IPS-NIHi11 (cell line): ENCODE measurements at regions not wholly inside any gene's neighbourhood (a gene's known extent, or its start where the extent isn't known, plus 50 kb on each side); places are given as distances from the start of the nearest gene placed in this dataset.
"Not testable (repeated sequence)": the region's sequence is repeated elsewhere in the genome, so short reads cannot be mapped to it uniquely, and the experiment has no call there.

Experiments
- DNase-seq: peaks from one replicate; pipeline ENCODE4 v3.0.0; 2012; ENCODE audit warnings: mixed read lengths, low spot score

DNA sequence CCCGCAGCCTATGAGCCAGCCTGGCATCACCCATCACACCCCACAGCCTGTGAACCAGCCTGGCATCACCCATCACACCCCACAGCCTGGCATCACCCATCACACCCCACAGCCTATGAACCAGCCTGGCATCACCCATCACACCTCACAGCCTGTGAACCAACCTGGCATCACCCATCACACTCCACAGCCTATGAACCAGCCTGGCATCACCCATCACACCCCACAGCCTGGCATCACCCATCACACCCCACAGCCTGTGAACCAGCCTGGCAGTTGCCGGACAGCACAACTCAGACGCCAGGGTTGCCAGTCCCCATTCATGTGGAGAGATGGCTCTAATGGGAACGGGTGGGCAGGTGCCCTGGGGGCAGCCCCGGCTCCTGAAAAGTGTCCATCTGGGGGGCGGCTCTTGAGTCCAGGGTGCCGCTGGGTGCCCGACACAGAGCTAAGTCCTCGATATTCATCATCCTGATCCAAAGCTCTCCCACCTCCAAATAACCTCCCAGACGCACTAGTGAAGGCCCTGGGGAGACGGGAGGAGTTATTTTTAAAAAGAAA lies 116.9 kb upstream of the AFDN start:
- DNase-seq: not testable (repeated sequence)

DNA sequence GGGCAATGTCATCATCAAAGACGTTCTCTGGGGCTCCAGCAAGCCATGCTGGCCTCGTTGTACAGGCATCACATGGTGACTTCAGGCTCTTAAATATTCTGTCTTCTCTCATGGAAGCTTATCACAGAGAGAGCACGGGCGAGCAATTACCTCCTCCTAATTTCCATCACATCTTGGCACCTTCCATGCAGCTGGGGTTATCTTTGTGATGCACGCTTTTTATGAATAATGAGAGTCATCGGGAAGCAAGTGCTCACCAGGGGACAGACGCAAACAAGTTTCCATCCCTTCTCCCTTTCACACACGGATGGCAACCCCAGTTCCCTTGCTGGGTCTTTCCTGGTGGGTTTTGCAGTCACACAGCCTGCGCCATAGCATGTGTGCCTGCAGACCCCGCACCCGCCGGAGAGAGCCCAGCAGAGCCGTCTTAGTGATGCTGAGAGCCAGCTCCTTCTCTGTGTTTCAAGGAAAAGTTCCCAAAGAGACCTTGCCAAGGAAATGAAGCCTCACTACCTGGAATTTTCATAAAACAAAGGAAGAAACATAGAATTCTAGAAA lies 116.3 kb upstream of the AFDN start:
- DNase-seq: no peak

DNA sequence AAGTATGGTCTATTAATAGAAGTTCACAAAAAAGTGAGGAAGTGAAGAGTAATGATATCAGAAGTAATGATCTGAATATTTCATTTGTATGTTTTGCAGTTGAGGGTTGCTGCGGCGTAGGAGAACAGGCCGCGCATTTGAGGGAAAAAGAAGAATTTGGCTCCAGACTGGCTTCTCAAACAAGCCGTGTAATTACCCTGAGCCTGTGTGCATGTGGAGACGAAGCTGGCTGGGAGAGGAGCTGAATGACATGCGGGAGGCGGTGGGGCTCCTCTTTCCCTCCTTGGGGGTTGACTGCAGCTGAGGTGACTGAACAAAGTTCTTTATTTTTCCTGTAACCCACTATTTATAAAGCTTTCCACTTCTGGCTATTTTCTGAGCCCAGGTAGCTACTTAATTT lies 115.5 kb upstream of the AFDN start:
- DNase-seq: no peak

DNA sequence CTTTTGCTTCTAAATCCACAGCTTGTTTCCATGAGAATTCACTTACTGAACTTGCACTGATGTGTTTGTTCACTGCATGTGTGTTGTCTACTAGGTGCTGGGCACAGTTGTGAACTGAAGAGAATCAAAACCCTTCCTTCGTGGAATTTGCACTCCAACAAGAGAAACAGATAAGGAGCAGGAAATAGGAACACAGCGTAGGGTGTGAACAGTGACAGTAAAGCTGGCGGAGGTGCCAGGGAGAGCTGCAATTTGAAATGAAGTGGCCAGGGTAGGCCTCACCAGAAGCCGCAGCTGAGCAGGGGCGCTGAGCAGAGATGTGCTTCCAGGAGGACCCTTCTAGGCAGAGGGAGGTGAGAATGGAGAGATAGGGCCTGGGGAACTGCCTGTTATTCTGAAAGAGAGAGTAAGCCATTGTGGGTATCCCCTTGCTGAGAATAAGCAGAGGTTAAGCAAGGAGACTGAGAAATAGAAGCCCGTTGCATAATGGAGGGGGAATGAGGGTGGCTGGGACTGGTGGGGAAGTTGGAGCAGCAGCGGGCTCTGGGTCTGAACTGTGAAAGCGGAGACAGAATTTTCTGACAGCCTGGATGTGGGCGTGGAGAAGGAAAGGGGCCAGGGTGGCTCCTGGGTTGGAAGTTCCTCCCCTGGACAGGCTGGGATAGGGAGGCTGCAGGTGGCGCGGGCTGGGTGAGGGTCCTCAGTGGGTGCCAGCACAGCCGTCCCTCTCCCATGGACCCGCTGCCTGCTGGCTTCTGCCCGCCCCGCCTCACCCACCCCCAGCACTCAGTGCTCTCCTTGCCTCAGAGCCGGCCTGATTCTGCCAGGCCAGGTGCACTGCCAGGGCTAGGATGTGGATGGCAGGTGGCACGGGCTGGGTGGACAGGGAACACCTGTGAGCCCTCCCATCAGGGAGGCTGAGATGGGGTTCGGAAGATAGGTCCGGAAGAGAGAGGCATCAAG lies 114.7 kb upstream of the AFDN start:
- DNase-seq: no peak

DNA sequence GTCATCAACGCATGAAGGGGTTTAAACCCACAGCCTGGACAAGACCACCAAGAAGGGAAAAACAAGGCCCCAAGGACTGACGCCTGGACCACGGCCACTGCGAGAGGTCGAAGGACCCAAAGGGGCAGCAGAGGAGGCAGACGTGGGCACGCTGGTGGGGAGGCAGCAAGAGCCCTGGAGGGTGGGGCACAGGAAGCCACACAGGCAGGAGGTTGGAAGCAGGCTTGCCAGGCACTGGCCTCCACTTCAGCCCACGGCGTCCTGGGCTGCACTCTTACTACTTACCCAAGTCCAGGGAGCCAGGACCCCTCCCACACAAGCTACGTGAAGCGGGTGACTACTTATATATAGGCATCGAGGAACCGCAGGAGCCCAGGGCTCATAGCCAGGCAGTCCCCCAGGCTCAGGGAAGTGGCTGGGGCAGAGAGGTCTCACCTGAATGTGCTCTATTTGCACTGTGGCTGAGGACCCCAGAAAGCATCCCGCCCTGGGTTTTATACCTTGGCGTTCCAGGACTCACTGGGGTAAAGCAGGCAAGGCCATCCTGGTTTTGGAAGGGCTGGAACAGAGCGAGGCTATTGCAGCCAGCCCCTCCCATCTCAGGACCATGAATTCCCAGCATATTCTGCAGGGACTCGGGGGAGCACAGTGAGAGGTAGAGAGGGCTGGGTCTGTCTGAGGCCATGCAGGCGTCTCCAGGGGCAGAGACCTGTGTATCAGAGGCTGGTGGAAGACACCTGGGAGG lies 113.8 kb upstream of the AFDN start:
- DNase-seq: no peak

DNA sequence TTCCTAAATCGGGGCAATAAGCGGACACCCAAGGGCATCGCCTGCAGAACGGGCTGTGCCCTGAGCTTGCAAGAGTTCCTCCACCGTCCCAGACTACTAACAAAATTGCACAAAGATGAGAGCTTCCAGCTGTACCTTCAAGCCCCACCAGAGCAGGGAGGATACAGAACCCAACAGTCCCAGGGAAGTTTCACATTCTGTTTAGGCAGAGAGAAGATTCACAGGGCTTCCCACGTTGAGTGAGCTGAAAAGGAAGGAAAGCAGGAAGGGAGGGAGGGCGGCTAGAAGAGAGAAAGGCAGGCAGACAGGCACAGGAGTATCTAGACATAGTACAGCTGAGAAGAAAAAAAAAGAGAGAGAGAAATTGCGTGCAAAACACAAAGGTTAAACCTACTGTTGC lies 112.6 kb upstream of the AFDN start:
- DNase-seq: no peak

DNA sequence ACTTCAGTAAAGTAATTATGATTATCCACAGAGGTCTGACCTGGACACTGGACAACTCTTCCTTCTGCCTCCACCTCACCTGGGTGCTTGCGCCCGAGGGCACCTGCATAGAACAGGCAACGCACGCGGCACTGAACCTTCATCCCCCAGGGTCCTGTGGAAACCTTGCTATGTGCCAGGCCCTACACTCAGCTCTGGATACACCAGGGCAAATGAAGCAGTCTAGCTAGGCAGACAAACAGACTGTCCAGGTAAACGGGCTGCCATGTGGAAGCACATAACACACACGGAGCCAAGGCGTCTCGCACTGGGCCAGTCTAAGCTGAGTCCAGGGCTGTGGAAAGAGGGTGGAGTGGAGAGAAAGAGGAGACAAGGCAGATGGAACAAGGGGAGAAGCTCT lies 109.3 kb upstream of the AFDN start:
- no peak for DNase-seq

DNA sequence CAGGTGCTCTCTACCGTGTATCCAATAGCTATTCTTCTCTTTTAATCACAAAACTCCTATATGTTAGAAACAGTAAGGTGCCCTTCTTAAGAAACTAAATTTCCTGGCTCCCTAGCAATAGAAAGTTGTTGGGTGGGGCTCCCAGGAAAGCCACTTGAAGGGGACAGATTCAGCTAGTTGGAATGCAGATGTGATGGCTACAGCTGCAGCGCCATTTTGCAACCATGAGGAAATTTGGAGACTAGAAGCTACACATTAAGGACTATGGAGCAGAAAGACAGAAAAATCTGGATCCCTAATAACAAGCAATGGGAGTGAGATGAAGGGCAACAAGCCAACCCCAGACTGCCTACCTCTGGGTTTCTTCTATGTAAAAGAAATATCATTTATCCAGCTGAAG lies 108.8 kb upstream of the AFDN start:
- DNase-seq: no peak

DNA sequence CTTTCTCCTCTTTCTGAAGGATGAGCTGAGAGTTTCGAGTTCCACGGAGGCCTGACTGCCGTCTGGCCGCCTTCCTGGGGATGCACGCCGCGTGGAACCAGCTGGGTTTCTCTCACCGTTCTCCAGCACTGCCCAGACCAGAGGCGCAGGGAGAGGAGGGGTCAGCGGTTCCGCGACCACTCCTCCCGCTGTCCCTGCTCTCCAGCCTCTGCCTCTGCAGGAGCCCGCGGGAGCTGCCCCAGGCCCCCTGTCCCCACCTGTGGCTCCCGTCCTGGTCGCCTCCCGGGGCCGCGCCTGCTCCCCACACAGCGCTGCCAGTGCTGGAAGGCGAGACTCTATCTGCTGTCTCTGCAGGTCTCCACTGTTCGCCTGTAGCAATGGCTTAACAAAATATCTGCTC lies 106.8 kb upstream of the AFDN start:
- no peak for DNase-seq

DNA sequence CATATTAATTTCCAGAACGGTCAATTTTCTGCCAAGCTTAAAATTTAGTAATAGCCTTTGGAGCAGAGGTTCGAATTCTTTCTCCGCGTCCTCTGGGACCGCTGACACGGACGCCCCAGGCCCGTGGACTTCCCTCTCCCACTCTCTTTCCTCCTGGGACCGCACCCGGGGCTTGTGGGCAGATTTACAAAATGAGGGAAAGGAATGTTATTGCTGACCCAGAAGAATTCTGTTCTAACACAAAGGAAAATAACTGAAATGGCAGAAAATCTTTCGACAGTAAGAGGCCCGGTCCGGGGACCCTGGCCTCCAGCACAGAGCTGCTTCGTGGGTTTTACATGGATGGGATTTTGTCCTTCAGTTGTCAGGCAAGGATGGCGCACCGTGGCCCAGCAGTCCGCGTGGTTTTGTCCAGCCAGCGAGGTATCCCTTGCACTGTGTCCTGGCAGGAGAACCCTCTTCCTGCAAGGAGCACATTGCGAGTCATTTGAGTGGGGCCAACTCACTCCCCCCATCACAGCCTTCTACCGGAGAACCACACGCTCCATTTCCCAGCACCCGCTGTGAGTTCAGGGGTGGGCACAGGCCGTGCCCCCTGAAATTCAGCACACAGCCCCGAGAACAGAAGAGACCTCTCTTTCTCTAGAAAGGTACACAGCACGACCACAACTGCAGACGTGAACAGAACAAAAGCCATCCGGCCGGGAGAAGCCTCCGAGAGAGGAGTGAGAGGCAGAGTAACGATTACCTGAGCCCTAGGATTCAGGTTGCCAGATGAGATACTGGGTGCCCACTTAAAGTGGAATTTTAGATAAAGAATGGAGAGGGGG lies 106.0 kb upstream of the AFDN start:
- DNase-seq: no peak

DNA sequence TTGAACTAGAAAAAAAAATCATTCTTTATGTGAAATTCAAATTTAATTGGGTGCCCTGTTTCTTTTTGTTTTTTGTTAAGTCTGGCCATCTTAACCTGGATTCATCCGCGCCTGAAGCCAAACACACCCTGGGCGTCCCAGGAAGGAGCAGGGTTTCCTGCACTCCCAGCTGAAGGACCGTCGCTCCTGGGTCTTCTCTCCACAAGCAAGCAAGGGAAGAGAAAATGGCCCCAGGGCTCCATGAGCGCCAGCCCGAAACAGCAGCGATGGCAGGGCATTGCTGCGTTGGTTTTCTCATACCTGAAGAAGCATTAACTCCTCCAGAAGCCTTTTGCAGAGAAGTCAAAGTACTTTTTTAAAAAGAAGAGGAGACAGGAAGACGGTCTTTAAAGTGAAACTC lies 105.4 kb upstream of the AFDN start:
- no peak for DNase-seq

DNA sequence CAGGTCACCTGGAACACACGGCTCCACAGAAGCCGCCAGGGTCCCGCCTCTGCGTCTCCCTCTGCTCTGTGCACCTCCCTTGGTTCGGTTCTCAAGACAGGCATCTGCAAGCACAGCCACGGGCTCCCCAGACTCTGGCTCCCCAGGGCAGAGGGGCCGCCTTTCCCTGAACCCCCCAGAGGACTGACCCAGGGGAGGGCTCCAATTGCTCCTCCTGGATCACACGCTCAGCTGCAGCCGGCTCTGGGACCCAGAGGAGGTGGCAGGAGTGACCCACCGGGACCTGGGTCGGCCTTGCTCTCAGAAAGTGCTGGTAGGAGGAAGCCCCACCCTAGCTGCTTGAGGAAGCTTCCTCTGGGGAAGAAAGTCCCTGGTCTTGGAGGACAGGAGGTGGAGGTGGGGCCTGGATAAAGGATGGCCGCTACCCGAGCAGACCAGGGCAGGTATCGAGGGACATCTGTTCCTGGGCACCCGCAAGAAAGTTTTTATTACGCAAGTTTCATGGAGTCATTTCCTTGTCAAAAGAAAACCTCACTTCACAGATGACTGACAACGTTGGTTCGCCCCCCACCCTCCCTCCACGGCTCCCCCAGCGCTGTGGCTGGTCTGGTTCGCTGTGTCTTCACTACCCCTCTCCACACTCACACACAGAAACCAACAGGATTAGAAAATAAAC lies 103.9 kb upstream of the AFDN start:
- DNase-seq: no peak

DNA sequence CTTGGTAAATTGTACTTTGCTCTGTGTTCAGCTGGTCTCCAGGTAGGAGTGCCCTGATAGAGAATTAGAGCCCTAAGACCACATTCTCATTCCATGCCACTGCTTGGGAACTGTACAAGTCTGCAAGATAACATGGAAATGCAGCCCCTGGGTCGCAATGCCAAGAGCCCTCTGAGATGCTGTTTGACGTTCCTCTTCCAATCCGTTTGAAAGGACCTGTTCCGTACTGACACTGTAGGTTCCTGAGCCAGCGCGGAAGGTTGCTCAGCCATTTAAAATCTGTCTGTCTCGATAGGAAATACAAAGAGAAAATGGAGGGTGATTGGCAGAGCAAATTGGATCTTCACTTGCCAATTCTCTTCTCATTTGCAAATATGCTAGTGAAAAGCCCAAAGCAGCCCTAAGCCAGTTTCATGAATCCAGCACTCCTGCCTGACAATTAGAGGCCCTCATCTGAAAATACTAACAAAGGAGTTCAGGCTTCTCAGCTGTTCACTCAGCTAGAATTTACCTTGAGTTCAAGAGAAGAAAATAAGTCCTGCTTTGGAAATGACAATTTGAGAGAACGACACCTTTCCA lies 100.6 kb upstream of the AFDN start:
- no peak for DNase-seq

DNA sequence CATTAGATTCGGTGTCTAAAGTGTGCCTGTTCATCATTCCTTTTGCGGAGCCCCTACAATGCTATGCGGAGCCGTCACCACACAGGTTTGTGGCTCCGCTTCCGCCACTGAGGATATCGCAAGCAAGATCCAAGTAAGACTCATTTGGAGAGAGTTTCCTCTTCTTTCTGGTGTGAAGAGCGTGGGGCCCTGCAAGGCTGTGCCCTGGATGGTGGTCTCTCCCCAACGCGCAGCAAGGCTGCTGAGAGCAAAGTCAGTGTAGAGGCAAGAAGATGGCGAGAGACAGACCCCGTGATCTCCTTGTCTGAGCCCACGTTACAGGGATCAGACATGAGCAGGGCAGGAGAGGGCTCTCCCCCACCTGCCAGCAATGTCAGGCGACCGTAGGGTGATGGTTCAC lies 96.3 kb upstream of the AFDN start:
- no peak for DNase-seq

DNA sequence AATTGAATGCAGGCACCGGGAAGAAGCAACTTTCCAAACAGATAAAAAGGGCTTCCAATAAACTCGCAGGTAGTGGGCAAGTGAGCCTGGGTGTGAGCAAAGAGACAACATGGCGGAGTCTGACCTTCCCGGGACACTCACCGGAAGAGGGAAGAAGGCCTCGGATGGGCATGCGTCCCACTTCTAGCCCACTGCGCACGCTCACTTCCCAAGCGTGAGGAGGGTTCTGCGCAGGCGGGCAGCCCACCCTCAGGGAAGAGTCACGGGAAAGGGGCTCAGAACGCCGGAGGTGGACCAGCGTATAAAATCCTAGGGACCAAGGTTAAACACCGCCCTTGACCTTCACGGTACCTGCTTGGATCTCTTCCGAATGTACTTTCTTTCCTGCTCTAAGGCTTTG lies 95.5 kb upstream of the AFDN start:
- DNase-seq: no peak

DNA sequence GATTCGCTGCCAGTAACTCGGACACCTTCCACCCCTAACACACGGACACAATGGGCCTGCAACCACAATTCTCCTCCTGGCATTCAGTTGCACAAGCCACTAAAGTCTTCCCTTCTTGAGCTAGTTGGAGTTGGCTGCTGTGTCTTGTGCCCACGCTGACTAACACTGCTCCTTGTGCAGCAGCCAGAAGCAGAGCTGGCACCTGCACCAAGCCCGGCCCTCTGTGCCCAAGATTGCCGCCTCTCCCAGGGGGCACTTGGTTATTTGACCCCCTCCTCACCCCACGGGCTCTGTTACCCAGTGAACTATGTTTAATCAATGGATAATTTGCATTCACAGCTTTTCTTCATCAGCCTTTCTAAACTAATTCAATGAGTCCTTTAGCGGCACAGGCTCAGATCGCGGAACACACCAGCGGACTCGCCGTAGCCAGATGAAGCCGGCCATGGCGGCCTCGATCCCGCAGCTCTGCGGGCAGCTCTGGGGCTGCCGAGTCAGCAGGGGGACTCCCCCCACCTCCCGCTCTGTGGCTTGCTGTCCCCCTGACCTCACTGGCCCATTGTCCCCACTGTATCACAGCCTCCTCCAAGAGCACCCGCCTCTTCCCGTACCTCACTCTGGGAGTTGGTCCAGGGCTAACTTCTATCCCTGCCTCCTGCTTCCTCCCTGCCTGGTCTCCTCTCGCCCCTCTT lies 94.8 kb upstream of the AFDN start:
- no peak for DNase-seq

DNA sequence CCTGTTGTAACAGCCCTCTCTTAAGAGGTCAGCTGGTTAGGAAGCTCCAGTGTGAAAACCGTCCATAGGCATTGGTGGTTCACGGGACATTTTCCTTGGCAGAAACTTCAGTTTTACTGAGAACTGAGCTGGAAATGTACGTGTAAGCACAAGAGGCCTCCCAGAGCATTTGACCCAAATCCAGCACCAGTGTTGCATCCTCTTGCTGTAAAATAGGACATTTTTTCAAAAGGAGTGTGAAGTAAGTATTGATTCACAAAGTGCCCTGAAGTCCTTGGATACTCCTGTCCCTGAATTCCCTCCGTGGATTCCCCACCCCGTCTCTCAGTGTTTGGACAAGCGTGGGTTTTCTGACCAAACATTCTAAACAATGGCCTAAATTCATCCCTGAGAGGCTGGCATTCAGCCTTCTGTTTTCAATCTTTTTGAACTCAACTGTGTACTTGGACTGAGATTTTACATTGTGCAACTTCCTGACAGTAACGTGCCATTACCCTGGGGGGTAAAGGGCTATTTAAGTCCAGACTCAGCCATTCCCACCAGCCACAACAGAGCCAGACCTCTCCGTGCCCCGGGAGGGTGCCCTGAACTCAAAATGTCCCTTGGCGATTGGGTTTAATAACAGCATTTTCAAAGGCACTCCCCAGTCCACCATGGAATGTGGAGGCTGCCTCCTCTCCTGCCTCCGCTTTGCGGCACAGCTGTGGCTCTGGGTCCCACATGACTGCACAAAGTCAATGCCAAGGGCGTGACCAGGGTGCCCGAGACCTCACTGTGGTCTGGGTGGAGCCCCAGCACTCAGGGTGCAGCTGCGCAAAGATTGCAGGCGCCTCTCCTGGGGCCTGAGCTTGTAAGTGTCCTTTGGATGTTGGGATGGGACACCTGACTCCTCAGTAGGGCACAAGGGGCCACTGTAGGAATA lies 92.7 kb upstream of the AFDN start:
- no peak for DNase-seq

DNA sequence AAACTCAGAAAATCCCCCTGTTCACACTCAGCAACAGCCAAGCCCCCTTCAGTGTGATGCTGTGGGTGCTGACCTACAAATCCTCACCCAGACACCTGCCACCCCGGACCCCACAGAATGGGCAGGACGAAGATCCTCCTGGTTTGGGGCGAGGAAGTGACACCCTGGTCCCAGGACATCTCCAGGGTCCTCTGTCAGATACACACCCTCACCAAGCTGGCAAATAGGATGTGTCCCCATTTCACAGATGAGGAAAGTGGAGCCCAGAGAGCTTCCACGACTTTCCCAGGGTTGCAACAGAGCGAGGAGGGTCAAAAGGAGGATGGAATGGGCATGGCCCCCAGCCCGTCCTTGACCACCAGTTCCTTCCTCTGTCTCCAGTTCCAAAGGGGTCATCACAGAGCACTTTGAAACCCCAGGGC lies 92.0 kb upstream of the AFDN start:
- no peak for DNase-seq
